ENCODE measurements at regions not wholly inside any gene's neighbourhood (a gene's known extent, or its start where the extent isn't known, plus 50 kb on each side); places are given as distances from the start of the nearest gene placed in this dataset.

DNA sequence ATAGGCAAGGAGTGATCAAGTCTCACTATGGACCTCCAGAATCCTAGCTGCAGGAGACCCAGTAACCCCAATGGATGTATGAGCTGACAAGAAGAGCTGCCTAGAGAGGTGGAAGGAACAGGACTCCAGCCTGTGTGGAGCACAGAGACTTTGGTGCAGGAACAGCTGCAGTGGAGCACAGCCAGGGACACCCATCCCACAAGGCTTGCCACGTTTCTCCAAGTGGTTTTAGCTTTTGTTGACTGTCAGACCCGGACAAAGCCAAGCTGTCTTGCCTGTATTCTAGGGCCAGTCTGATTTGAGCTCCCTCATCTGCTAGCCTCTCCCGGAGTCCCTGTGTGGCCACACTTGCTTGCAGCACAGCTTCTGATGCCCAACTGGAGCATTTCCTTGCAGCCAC lies 224.7 kb downstream of the CHRM2 start:
- no peak for TF ChIP-seq POLR2A (IDR thresholded peaks at IDR 0.05)
- no peak for TF ChIP-seq CTCF (IDR thresholded peaks at IDR 0.05)
